ENCODE measurements at regions not wholly inside any gene's neighbourhood (a gene's known extent, or its start where the extent isn't known, plus 50 kb on each side); places are given as distances from the start of the nearest gene placed in this dataset.
A peak's percentile ranks its signal among the peaks of the same experiment; 100 is the strongest.

- H3K27ac ChIP-seq: no peak overlapping the region
- H3K4me3 ChIP-seq: peak overlapping the region in 3 of 4 donors; percentile 29 to 42 (median 42)
- H3K27me3 ChIP-seq: peaks cover 0 to 7% (median 5%) of the 10 kb centered on the region in 4 donors
- peaks cover 0 to 2% (median 0%) of the 10 kb centered on the region in 4 donors for H3K9me3 ChIP-seq
- H3K36me3 ChIP-seq: no peaks in the 10 kb centered on the region
- H3K4me1 ChIP-seq: peaks cover 0 to 7% (median 3%) of the 10 kb centered on the region in 4 donors
- 2 to 7% methylated on average over 22 to 29 of the region's 78 CpGs for WGBS, 2 donors
- DNase-seq: peak; percentile 22 to 84
- ATAC-seq (ENCODE audit: low FRiP score in 2 of 2): peak; percentile 17 to 56
- TF ChIP-seq CTCF (IDR thresholded peaks at IDR 0.05) (no peak), POLR2A (IDR thresholded peaks at IDR 0.05) (no peak)
Measured at GRCh38 chr10:107914450-107915214, 750.1 kb upstream of the SORCS1 start.

GRCh38 chr10:107913317-107914294, 749.1 kb upstream of the SORCS1 start:
- Histone ChIP-seq H3K4me1 (peaks cover 0 to 7% (median 3%) of the 10 kb centered on the region in 4 donors), H3K36me3 (no peaks in the 10 kb centered on the region), H3K9me3 (no peaks in the 10 kb centered on the region), H3K27me3 (peaks cover 0 to 7% (median 5%) of the 10 kb centered on the region in 4 donors), H3K4me3 (no peak overlapping the region), H3K27ac (no peak overlapping the region)
- ATAC-seq (ENCODE audit: low FRiP score in 2 of 2) (no peak), DNase-seq (no peak)
- TF ChIP-seq CTCF (IDR thresholded peaks at IDR 0.05) (no peak), POLR2AphosphoS5 (IDR thresholded peaks at IDR 0.05) (no peak), POLR2A (IDR thresholded peaks at IDR 0.05) (no peak), EP300 (IDR thresholded peaks at IDR 0.05) (no peak)
- WGBS, 2 donors: 20 to 26% methylated on average over 6 of the region's 6 CpGs

DNA sequence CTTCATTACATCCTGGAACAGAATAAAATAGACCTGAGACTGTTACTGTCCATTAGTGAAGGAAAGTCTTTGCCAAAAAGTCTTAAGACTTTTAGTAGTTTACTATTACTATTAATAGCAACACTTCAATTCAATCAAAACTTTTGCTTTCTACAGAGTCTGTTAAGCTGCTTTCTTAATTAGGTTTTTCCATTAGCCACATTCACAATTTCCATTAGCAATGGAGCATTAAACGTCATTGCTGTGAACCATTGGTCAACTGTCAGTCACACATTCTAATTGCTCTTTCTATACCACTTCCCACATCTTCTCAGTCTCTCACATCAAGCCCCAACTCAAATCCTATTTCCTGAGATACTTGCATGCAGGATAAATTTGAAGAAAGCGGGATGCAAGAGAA, 736.6 kb upstream of the SORCS1 start:
- Histone ChIP-seq H3K9me3 (no peaks in the 10 kb centered on the region), H3K27ac (no peak overlapping the region), H3K4me3 (no peak overlapping the region), H3K36me3 (no peaks in the 10 kb centered on the region), H3K4me1 (no peaks in the 10 kb centered on the region), H3K27me3 (no peaks in the 10 kb centered on the region)
- ATAC-seq (ENCODE audit: low FRiP score in 2 of 2) (no peak), DNase-seq (no peak)
- no peak for TF ChIP-seq POLR2AphosphoS5 (IDR thresholded peaks at IDR 0.05)
- no peak for TF ChIP-seq POLR2A (IDR thresholded peaks at IDR 0.05)
- no peak for TF ChIP-seq CTCF (IDR thresholded peaks at IDR 0.05)
- no peak for TF ChIP-seq EP300 (IDR thresholded peaks at IDR 0.05)
- 73 to 80% methylated on average over 2 of the region's 2 CpGs for WGBS, 2 donors

DNA sequence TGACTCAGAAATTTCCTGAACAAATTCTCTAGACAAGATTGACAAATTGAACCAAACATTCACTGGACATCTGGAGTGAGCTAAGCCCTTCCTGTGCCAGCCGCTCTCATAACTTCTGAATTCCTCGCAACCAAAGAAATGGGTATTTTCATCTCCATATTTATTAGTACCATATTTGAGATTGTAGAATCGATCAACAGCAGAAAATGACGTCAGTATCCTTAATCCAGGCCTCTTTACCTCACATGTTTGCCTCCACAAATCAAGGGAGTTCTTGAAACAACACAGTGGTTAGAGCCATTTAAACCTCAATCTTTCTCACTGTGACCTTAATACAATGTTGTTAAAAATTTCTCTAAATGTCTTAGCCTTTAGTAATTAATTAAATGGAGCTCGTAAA, 735.6 kb upstream of the SORCS1 start:
- no peak for ATAC-seq (ENCODE audit: low FRiP score in 2 of 2)
- no peak for DNase-seq
- Histone ChIP-seq H3K27ac (no peak overlapping the region), H3K4me3 (no peak overlapping the region), H3K4me1 (no peaks in the 10 kb centered on the region), H3K9me3 (no peaks in the 10 kb centered on the region), H3K36me3 (no peaks in the 10 kb centered on the region), H3K27me3 (no peaks in the 10 kb centered on the region)
- TF ChIP-seq CTCF (IDR thresholded peaks at IDR 0.05) (no peak), POLR2AphosphoS5 (IDR thresholded peaks at IDR 0.05) (no peak), POLR2A (IDR thresholded peaks at IDR 0.05) (no peak), EP300 (IDR thresholded peaks at IDR 0.05) (no peak)
- WGBS, 2 donors: 85 to 87% methylated on average over 5 of the region's 5 CpGs

Measured in upper lobe of left lung (tissue), 6 donors.